ENCODE measurements at regions not wholly inside any gene's neighbourhood (a gene's known extent, or its start where the extent isn't known, plus 50 kb on each side); places are given as distances from the start of the nearest gene placed in this dataset.

DNA sequence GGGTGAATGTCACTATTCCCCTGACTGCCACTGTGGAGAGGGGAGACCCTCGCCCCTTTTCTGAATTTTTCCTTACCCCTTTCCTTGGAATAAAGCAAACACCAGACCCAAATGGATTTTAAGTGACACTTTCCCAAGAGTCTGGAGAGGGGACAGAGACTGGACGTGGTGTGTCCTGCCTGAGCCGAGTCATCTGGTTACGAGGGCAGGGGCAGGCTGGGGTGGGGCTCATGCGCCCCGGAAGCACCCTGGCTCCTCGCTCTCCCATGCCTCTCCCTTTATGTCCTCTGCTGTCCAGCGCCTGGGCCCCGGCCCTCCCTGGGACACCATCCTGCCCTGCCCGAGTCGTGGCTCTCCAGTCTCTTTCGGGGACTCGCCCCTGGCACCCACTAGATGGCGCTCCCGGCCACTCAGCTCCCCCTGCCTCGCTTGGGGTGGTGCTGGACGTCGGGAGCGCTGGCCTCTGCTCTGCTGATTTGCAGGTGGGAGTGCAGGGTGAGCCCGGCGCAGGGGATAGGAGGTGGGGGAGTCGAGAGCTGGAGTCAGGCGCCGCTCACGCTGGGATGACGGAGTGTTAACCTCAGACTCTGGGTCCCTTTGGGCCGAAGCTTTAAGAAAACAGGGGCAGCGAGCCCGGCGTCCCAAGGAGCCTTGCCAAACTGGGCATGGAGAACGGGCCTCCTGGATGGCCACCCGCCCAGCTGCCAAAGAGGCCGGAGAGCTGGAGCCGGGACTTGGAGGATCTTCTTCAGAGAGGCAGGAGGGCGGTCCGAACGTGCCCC lies 89.8 kb downstream of the RPS6KA4 start:
- Histone ChIP-seq H3K27ac (ENCODE audit: low read depth, low read length) (no peak overlapping the region), H3K4me1 (ENCODE audit: insufficient read depth, low read length) (peaks cover 19% of the 10 kb centered on the region), H3K4me2 (ENCODE audit: insufficient read depth, low read length) (peak overlapping the region; percentile 75), H3K79me2 (ENCODE audit: insufficient read depth, low read length) (no peaks in the 10 kb centered on the region), H4K20me1 (ENCODE audit: insufficient read depth, low read length) (no peaks in the 10 kb centered on the region), H3K36me3 (ENCODE audit: insufficient read depth, low read length) (no peaks in the 10 kb centered on the region), H3K9me3 (ENCODE audit: low read depth, low read length) (no peaks in the 10 kb centered on the region), H3K27me3 (ENCODE audit: insufficient read depth, low read length) (peaks cover 30% of the 10 kb centered on the region), H3K4me3 (ENCODE audit: insufficient read depth, low read length) (peak overlapping the region; percentile 58), H2AFZ (ENCODE audit: low read length) (peak overlapping the region; percentile 80)
- TF ChIP-seq CTCF (IDR thresholded peaks at IDR 0.05; ENCODE audit: extremely low read depth, low read depth, low read length) = peak; percentile 72
- DNase-seq (ENCODE audit: insufficient read length, low spot score, missing footprints) = peak; percentile 97

GRCh38 chr11:64449381-64450167 lies 90.6 kb downstream of the RPS6KA4 start:
- Histone ChIP-seq H4K20me1 (ENCODE audit: insufficient read depth, low read length) (no peaks in the 10 kb centered on the region), H3K4me3 (ENCODE audit: insufficient read depth, low read length) (peak overlapping the region; percentile 58), H3K79me2 (ENCODE audit: insufficient read depth, low read length) (no peaks in the 10 kb centered on the region), H3K27me3 (ENCODE audit: insufficient read depth, low read length) (peaks cover 29% of the 10 kb centered on the region), H3K36me3 (ENCODE audit: insufficient read depth, low read length) (no peaks in the 10 kb centered on the region), H3K27ac (ENCODE audit: low read depth, low read length) (no peak overlapping the region), H2AFZ (ENCODE audit: low read length) (peak overlapping the region; percentile 80), H3K4me2 (ENCODE audit: insufficient read depth, low read length) (peak overlapping the region; percentile 75), H3K4me1 (ENCODE audit: insufficient read depth, low read length) (peaks cover 19% of the 10 kb centered on the region), H3K9me3 (ENCODE audit: low read depth, low read length) (no peaks in the 10 kb centered on the region)
- peak; percentile 94 for DNase-seq (ENCODE audit: insufficient read length, low spot score, missing footprints)
- TF ChIP-seq CTCF (IDR thresholded peaks at IDR 0.05; ENCODE audit: extremely low read depth, low read depth, low read length) = peak; percentile 85

DNA sequence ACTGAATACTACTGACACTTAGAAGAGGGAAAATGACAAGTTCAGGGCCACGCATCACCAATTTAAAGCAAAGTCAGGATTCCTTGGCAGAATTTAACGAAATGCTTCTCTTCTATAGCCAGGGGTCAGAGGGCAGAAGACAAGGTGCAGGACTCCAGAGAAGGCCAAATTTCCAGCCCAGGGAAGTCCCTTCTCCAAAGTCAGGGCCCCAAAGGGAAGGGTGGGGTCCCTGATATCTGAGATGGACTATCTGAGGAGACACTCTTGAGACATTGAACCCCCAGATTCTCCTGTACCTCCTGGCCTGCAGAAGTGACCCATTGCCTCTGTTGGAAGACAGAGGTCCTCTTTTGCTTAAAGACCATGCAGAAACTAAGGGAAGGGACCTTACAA lies 91.2 kb downstream of the RPS6KA4 start:
- no peak overlapping the region for H3K4me2 ChIP-seq (ENCODE audit: insufficient read depth, low read length)
- peaks cover 19% of the 10 kb centered on the region for H3K4me1 ChIP-seq (ENCODE audit: insufficient read depth, low read length)
- H3K4me3 ChIP-seq (ENCODE audit: insufficient read depth, low read length) = no peak overlapping the region
- no peaks in the 10 kb centered on the region for H3K79me2 ChIP-seq (ENCODE audit: insufficient read depth, low read length)
- DNase-seq (ENCODE audit: insufficient read length, low spot score, missing footprints) = no peak
- H3K27me3 ChIP-seq (ENCODE audit: insufficient read depth, low read length) = peaks cover 33% of the 10 kb centered on the region
- H4K20me1 ChIP-seq (ENCODE audit: insufficient read depth, low read length) = no peaks in the 10 kb centered on the region
- H3K36me3 ChIP-seq (ENCODE audit: insufficient read depth, low read length) = no peaks in the 10 kb centered on the region
- H3K9me3 ChIP-seq (ENCODE audit: low read depth, low read length) = no peaks in the 10 kb centered on the region
- TF ChIP-seq CTCF (IDR thresholded peaks at IDR 0.05; ENCODE audit: extremely low read depth, low read depth, low read length) = no peak
- no peak overlapping the region for H2AFZ ChIP-seq (ENCODE audit: low read length)
- no peak overlapping the region for H3K27ac ChIP-seq (ENCODE audit: low read depth, low read length)

DNA sequence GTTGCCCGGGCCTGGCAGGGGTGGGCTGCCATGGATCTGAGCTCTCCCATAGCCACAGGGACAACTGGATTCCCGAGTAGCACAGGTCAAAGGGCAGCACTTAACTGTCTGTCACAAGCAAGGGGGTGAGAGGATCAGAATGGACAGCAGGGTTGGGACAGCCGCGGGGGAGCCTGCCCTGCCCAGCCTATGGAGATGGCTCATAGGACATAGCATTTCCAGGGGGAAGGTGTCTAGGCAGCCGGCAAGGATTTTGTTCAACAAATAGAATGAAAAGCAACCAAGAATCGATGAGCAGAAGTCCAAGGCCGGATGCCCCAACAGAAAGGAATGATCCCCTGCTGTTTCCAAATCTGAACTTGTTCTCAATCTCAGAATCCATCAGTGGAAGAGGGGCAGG lies 92.9 kb downstream of the RPS6KA4 start:
- peaks cover 19% of the 10 kb centered on the region for H3K4me1 ChIP-seq (ENCODE audit: insufficient read depth, low read length)
- no peak overlapping the region for H3K4me2 ChIP-seq (ENCODE audit: insufficient read depth, low read length)
- H3K36me3 ChIP-seq (ENCODE audit: insufficient read depth, low read length) = no peaks in the 10 kb centered on the region
- no peak overlapping the region for H3K4me3 ChIP-seq (ENCODE audit: insufficient read depth, low read length)
- no peak overlapping the region for H3K27ac ChIP-seq (ENCODE audit: low read depth, low read length)
- H4K20me1 ChIP-seq (ENCODE audit: insufficient read depth, low read length) = no peaks in the 10 kb centered on the region
- no peaks in the 10 kb centered on the region for H3K9me3 ChIP-seq (ENCODE audit: low read depth, low read length)
- peak; percentile 5 for DNase-seq (ENCODE audit: insufficient read length, low spot score, missing footprints)
- no peak for TF ChIP-seq CTCF (IDR thresholded peaks at IDR 0.05; ENCODE audit: extremely low read depth, low read depth, low read length)
- no peaks in the 10 kb centered on the region for H3K79me2 ChIP-seq (ENCODE audit: insufficient read depth, low read length)
- peaks cover 28% of the 10 kb centered on the region for H3K27me3 ChIP-seq (ENCODE audit: insufficient read depth, low read length)
- H2AFZ ChIP-seq (ENCODE audit: low read length) = no peak overlapping the region

All from osteoblast (primary cell).